Stimulated activated CD4-positive, alpha-beta T cell treated with anti-CD3 and anti-CD28 coated beads, Interleukin-4, amount 100 ng/mL, for 4 hours (primary cell): ENCODE measurements at regions not wholly inside any gene's neighbourhood (a gene's known extent, or its start where the extent isn't known, plus 50 kb on each side); places are given as distances from the start of the nearest gene placed in this dataset.

Experiments
- DNase-seq, 2 experiments: peaks; one replicate each; pipeline ENCODE4 v3.0.0-alpha.2; 2020

GRCh38 chr17:68812876-68813584, 142.2 kb downstream of the ABCA8 start:
- no peak for DNase-seq

GRCh38 chr17:68809148-68809547, 146.0 kb downstream of the ABCA8 start:
- DNase-seq, result no peak

GRCh38 chr17:68807998-68808772, 147.0 kb downstream of the ABCA8 start:
- DNase-seq, result no peak

- DNase-seq, result no peak
These were observed 149.6 kb downstream of the ABCA8 start for GRCh38 chr17:68805609-68806008.

- no peak for DNase-seq
These were observed 150.2 kb downstream of the ABCA8 start for GRCh38 chr17:68804777-68805520.

- no peak for DNase-seq
These were observed 151.8 kb downstream of the ABCA8 start for GRCh38 chr17:68803164-68803929.

GRCh38 chr17:68801335-68802247, 153.6 kb downstream of the ABCA8 start:
- DNase-seq, result no peak

GRCh38 chr17:68800751-68801150, 154.4 kb downstream of the ABCA8 start:
- DNase-seq, result no peak

- no peak for DNase-seq
These were observed 160.4 kb downstream of the ABCA8 start for GRCh38 chr17:68794636-68795434.

- DNase-seq, result no peak
These were observed 162.3 kb downstream of the ABCA8 start for GRCh38 chr17:68792873-68793272.

- DNase-seq, result no peak
These were observed 163.0 kb downstream of the ABCA8 start for GRCh38 chr17:68792042-68792685.

- no peak for DNase-seq
These were observed 164.3 kb downstream of the ABCA8 start for GRCh38 chr17:68790931-68791330.

- no peak for DNase-seq
These were observed 164.7 kb downstream of the ABCA8 start for GRCh38 chr17:68790492-68790891.

GRCh38 chr17:68789203-68789962, 165.8 kb downstream of the ABCA8 start:
- DNase-seq, result no peak

GRCh38 chr17:68785565-68786486, 169.4 kb downstream of the ABCA8 start:
- DNase-seq, result no peak

GRCh38 chr17:68784431-68784830, 170.8 kb downstream of the ABCA8 start:
- no peak for DNase-seq

- no peak for DNase-seq
These were observed 171.3 kb downstream of the ABCA8 start for GRCh38 chr17:68783861-68784260.

GRCh38 chr17:68782789-68783188, 172.4 kb downstream of the ABCA8 start:
- DNase-seq, result no peak
